Neural crest cell (in vitro differentiated cells): ENCODE measurements at regions not wholly inside any gene's neighbourhood (a gene's known extent, or its start where the extent isn't known, plus 50 kb on each side); places are given as distances from the start of the nearest gene placed in this dataset.

ENCODE experiments used
- DNase-seq: peaks from one replicate; pipeline ENCODE4 v3.0.0; 2021; ENCODE audit warnings: low read depth, mixed read lengths, low spot score
- H3K27ac Mint-ChIP-seq: one replicate; pipeline ENCODE4 v1.8.0; 2021; ENCODE audit warnings: mild to moderate bottlenecking, mixed read lengths; ENCODE audit not compliant: unreplicated experiment
- H3K27me3 Mint-ChIP-seq: 2 replicates; pipeline ENCODE4 v1.8.0; 2021; ENCODE audit warnings: low read depth, mild to moderate bottlenecking, mixed read lengths
- H3K36me3 Mint-ChIP-seq: 2 replicates; pipeline ENCODE4 v1.8.0; 2021; ENCODE audit warnings: low read depth, mild to moderate bottlenecking, mixed read lengths
- H3K4me1 Mint-ChIP-seq: 2 replicates; pipeline ENCODE4 v1.8.0; 2021; ENCODE audit warnings: mixed read lengths
- H3K4me3 Mint-ChIP-seq: one replicate; pipeline ENCODE4 v1.8.0; 2021; ENCODE audit warnings: mild to moderate bottlenecking, mixed read lengths
- H3K9me3 Mint-ChIP-seq: 2 replicates; pipeline ENCODE4 v1.8.0; 2021; ENCODE audit warnings: mixed read lengths
- CTCF ChIP-seq: fragments of 200-600 bp; sonication (generic); conservative IDR thresholded peaks from 2 replicates; pipeline ENCODE4 v1.5.0; 2021; ENCODE audit warnings: antibody characterized with exemption, mild to moderate bottlenecking

- H3K27ac Mint-ChIP-seq = no peak overlapping the region
- H3K9me3 Mint-ChIP-seq = no peaks in the 10 kb centered on the region
- H3K27me3 Mint-ChIP-seq = no peaks in the 10 kb centered on the region
- DNase-seq = no peak
- peak; percentile 64 for TF ChIP-seq CTCF
- H3K4me1 Mint-ChIP-seq = no peaks in the 10 kb centered on the region
- no peak overlapping the region for H3K4me3 Mint-ChIP-seq
- no peaks in the 10 kb centered on the region for H3K36me3 Mint-ChIP-seq
Observed at GRCh38 chr3:22922317-22922716, 280.8 kb upstream of the UBE2E2 start.

GRCh38 chr3:22923711-22924110 lies 279.4 kb upstream of the UBE2E2 start:
- Mint-ChIP-seq H3K4me1 (no peaks in the 10 kb centered on the region), H3K4me3 (no peak overlapping the region), H3K36me3 (no peaks in the 10 kb centered on the region), H3K9me3 (no peaks in the 10 kb centered on the region), H3K27me3 (no peaks in the 10 kb centered on the region), H3K27ac (no peak overlapping the region)
- no peak for DNase-seq
- no peak for TF ChIP-seq CTCF

GRCh38 chr3:22928216-22929110 lies 274.7 kb upstream of the UBE2E2 start:
- peaks cover 2% of the 10 kb centered on the region for H3K9me3 Mint-ChIP-seq
- H3K27ac Mint-ChIP-seq = no peak overlapping the region

GRCh38 chr3:22933051-22933840 lies 269.9 kb upstream of the UBE2E2 start:
- no peak overlapping the region for H3K27ac Mint-ChIP-seq
- TF ChIP-seq CTCF = peak; percentile 26
- H3K9me3 Mint-ChIP-seq = peaks cover 2% of the 10 kb centered on the region
- H3K27me3 Mint-ChIP-seq = no peaks in the 10 kb centered on the region
- no peaks in the 10 kb centered on the region for H3K36me3 Mint-ChIP-seq
- no peak for DNase-seq
- no peaks in the 10 kb centered on the region for H3K4me1 Mint-ChIP-seq
- H3K4me3 Mint-ChIP-seq = no peak overlapping the region

More at GRCh38 chr3:22928216-22929110, 274.7 kb upstream of the UBE2E2 start:
- Mint-ChIP-seq H3K4me3 (no peak overlapping the region), H3K36me3 (no peaks in the 10 kb centered on the region), H3K27me3 (no peaks in the 10 kb centered on the region), H3K4me1 (no peaks in the 10 kb centered on the region)
- no peak for DNase-seq
- TF ChIP-seq CTCF = no peak

- TF ChIP-seq CTCF = no peak
Observed at GRCh38 chr3:22933841-22934116, 269.3 kb upstream of the UBE2E2 start.

More at GRCh38 chr3:22933841-22934116, 269.3 kb upstream of the UBE2E2 start:
- Mint-ChIP-seq H3K27ac (no peak overlapping the region), H3K4me3 (no peak overlapping the region), H3K27me3 (no peaks in the 10 kb centered on the region), H3K36me3 (no peaks in the 10 kb centered on the region), H3K4me1 (no peaks in the 10 kb centered on the region), H3K9me3 (peaks cover 2% of the 10 kb centered on the region)
- DNase-seq = no peak
